Skeletal muscle tissue (tissue), 3 donors: ENCODE measurements at regions not wholly inside any gene's neighbourhood (a gene's known extent, or its start where the extent isn't known, plus 50 kb on each side); places are given as distances from the start of the nearest gene placed in this dataset.
"Not testable (repeated sequence)": the region's sequence is repeated elsewhere in the genome, so short reads cannot be mapped to it uniquely, and the experiment has no call there.

Experiments used
- H3K27ac ChIP-seq: one replicate; pipeline ENCODE4 v1.7.0; 2013; ENCODE audit warnings: mild to moderate bottlenecking, low read depth, low read length, inconsistent platforms
- H3K27me3 ChIP-seq, 3 donors: one replicate each; pipeline ENCODE4 v1.7.0; 2013; ENCODE audit warnings: low read length in 3 of 3; ENCODE audit not compliant: control insufficient read depth in 3 of 3, insufficient read depth in 3 of 3
- H3K36me3 ChIP-seq, 3 donors: one replicate each; pipeline ENCODE4 v1.7.0; 2013; ENCODE audit warnings: low read length in 3 of 3; ENCODE audit not compliant: control insufficient read depth in 3 of 3, insufficient read depth in 3 of 3
- H3K4me1 ChIP-seq, 3 donors: one replicate each; pipeline ENCODE4 v1.7.0; 2013; ENCODE audit warnings: low read length in 3 of 3, mild to moderate bottlenecking in 3 of 3; ENCODE audit not compliant: control insufficient read depth in 3 of 3, insufficient read depth in 3 of 3
- H3K4me3 ChIP-seq, 3 donors: one replicate each; pipeline ENCODE4 v1.7.0; 2013; ENCODE audit warnings: low read length in 3 of 3
- H3K9ac ChIP-seq, 3 donors: one replicate each; pipeline ENCODE4 v1.7.0; 2013; ENCODE audit warnings: low read length in 3 of 3, mild to moderate bottlenecking in 3 of 3, moderate library complexity in 2 of 3, low read depth in 1 of 3
- H3K9me3 ChIP-seq, 3 donors: one replicate each; pipeline ENCODE4 v1.7.0; 2013; ENCODE audit warnings: low read length in 3 of 3; ENCODE audit not compliant: control insufficient read depth in 3 of 3
- donor health status: Osteomylitis.

DNA sequence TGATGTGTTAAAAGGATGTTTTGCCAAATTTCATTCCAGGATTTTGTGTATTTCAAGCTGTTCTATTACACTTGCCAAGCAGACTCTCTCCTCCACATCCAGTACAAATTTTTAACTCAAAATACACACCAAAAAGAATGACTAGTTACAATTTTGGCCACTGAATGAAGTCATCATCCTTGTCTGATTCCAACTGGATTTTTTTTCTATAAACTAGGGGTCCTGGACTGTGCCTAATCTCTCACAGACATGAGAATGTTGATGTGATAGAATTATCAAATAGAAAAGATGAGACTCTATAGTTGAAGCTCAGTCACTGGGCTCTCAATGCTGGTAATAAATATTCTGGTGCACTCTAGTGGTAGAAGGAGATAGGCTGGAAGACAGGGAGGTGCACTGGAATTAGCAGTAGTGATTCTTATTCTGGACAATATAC, 85.8 kb downstream of the FANCF start:
- H3K9me3 ChIP-seq = no peaks in the 10 kb centered on the region
- peaks cover 0 to 4% (median 2%) of the 10 kb centered on the region in 3 donors for H3K27me3 ChIP-seq
- H3K4me3 ChIP-seq = no peak overlapping the region
- H3K36me3 ChIP-seq = no peaks in the 10 kb centered on the region
- H3K27ac ChIP-seq = no peak overlapping the region
- H3K4me1 ChIP-seq = no peaks in the 10 kb centered on the region
- no peak overlapping the region for H3K9ac ChIP-seq

DNA sequence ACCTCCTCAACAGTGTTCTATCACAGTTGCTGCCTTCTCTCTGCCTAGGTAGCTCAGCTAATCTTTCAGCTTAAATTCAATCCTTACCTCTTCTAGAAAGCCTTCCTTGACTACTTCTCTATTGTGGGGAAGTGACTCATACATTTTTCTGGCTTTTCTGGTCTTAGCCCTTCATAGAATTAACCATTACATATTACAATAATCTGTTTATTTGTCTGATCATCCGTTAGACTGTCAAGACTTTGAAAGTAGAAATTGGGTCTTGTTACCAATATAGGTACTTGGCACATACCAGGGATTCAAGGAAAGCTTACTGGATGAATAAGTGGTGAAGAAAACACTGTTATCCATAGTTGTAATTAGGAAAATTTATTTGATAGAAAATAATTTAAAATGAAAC, 89.6 kb downstream of the FANCF start:
- Histone ChIP-seq H3K9me3 (no peaks in the 10 kb centered on the region), H3K27ac (no peak overlapping the region), H3K27me3 (peaks cover 0 to 4% (median 2%) of the 10 kb centered on the region in 3 donors), H3K4me1 (no peaks in the 10 kb centered on the region), H3K36me3 (no peaks in the 10 kb centered on the region), H3K9ac (no peak overlapping the region), H3K4me3 (no peak overlapping the region)

DNA sequence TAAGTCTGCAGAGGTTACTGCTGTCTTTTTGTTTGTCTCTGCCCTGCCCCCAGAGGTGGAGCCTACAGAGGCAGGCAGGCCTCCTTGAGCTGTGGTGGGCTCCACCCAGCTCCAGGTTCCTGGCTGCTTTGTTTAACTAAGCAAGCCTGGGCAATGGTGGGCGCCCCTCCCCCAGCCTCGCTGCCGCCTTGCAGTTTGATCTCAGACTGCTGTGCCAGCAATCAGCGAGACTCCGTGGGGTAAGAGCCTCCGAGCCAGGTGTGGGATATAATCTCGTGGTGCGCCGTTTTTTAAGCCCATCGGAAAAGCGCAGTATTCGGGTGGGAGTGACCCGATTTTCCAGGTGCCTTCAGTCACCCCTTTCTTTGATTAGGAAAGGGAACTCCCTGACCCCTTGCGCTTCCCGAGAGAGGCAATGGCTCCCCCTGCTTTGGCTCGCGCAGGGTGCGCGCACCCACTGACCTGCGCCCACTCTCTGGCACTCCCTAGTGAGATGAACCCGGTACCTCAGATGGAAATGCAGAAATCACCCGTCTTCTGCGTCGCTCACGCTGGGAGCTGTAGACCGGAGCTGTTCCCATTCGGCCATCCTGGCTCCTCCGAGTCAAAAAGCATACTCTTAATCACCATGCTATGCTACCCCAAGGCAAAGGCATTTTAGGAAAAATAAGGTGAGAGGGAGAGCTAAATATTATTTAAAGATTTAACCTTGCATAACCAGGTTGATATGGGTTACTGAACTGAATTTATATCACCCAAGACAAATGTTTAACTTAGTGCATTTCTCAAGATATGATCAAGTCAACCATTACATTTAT, 96.8 kb downstream of the FANCF start:
- H3K4me1 ChIP-seq, H3K9ac ChIP-seq, H3K4me3 ChIP-seq, H3K9me3 ChIP-seq, H3K36me3 ChIP-seq, H3K27ac ChIP-seq, H3K27me3 ChIP-seq: not testable (repeated sequence)

DNA sequence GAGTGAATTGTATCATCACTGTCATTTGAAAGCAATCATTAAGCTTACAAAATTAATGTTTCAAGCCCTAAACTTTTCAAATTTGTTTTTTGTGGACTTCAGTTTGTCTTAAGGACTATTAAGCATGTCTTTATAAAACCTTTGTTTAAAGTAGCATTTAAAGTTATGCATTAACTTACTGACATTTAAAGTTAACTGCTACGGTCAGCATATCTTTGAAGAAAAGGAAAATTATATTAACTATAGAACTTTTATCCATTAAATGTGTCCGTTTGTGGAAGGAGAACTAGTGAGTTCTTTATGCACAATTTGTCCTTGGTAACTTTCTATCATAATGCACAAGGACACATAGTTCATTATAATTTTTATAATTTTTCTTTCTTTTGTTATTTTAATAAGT, 103.4 kb downstream of the FANCF start:
- no peaks in the 10 kb centered on the region for H3K36me3 ChIP-seq
- H3K27me3 ChIP-seq = no peaks in the 10 kb centered on the region
- no peak overlapping the region for H3K27ac ChIP-seq

DNA sequence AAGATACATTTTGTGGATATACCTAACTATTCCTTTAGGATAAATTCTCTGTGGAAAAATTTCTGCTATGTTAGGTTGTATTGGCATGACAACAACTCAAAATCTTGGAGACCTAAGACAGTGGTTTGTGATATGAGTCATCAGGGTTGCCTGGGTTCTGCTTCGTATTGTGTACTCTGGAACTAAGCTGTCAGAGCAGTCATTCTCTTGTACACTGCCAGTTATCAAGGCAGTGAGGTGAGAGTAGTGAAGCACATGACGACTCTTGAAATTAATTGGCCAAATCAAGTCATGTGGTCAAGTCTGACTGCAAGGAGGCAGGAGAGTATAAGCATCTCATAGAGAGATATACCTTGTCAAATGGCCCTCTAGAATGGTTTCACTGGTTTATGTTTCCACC, 104.4 kb downstream of the FANCF start:
- Histone ChIP-seq H3K27me3 (no peaks in the 10 kb centered on the region), H3K36me3 (no peaks in the 10 kb centered on the region), H3K27ac (no peak overlapping the region), H3K4me1 (no peaks in the 10 kb centered on the region), H3K4me3 (no peak overlapping the region), H3K9me3 (no peaks in the 10 kb centered on the region), H3K9ac (no peak overlapping the region)

More for the DNA sequence above, 103.4 kb downstream of the FANCF start:
- H3K4me1 ChIP-seq = no peaks in the 10 kb centered on the region
- H3K9me3 ChIP-seq = no peaks in the 10 kb centered on the region
- H3K4me3 ChIP-seq = no peak overlapping the region
- H3K9ac ChIP-seq = no peak overlapping the region

DNA sequence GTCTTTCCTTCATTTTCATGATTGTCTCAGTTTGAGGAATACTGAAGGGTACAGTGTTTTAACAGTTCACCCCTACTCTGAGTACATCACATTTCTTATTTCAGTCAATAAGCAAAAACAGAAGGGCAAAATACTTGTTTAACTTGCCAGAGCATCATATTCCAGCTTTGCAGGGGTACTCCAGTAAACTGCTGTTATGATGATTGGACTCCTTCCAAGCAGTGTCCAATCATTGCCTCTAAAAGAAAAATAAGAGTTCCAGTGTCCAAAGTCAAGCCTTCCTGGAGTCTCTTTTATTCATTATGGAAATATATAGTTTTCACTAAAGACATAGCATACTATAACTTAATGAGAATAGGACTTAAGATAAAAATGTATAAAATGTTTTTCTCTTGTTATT, 105.1 kb downstream of the FANCF start:
- H3K4me1 ChIP-seq = no peaks in the 10 kb centered on the region
- H3K4me3 ChIP-seq = no peak overlapping the region
- H3K27me3 ChIP-seq = no peaks in the 10 kb centered on the region
- H3K9me3 ChIP-seq = no peaks in the 10 kb centered on the region
- H3K27ac ChIP-seq = no peak overlapping the region
- H3K9ac ChIP-seq = no peak overlapping the region
- H3K36me3 ChIP-seq = no peaks in the 10 kb centered on the region

DNA sequence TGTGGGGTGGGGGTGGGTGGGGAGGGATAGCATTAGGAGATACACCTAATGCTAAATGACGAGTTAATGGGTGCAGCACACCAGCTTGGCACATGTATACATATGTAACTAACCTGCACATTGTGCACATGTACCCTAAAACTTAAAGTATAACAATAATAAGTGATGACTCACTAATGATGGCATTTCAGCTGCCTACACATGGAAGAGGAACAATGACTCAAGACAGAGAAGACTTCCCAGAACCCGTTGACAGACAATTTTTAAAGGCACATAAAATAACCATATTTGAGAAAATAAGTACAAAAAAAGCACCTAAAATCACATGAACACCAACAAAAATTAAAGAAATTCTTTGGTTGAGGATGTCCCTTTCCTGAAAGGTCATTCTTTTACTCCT, 107.3 kb downstream of the FANCF start:
- not testable (repeated sequence) for H3K4me3 ChIP-seq, H3K9me3 ChIP-seq, H3K27me3 ChIP-seq, H3K9ac ChIP-seq, H3K4me1 ChIP-seq, H3K36me3 ChIP-seq, H3K27ac ChIP-seq

DNA sequence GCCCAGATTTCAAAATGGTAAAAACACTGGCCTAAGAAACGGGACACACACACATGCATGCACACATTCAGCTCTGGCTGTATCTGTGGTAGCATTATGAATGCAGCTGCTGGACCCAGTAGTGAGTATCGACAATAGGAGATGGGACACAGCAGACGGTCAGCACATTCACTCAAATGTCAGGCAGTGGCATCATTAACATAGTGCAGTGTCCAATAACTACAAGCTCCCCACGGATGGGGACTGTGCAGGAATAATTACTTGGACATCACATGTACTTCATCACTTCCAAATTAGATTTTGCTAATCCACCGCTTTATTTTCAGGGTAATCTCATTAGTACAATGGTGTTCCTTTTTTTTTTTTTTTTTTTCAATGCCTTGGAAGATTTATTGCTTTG, 109.5 kb downstream of the FANCF start:
- Histone ChIP-seq H3K36me3 (no peaks in the 10 kb centered on the region), H3K27ac (no peak overlapping the region), H3K9ac (no peak overlapping the region), H3K4me1 (no peaks in the 10 kb centered on the region), H3K4me3 (no peak overlapping the region), H3K9me3 (no peaks in the 10 kb centered on the region), H3K27me3 (no peaks in the 10 kb centered on the region)

DNA sequence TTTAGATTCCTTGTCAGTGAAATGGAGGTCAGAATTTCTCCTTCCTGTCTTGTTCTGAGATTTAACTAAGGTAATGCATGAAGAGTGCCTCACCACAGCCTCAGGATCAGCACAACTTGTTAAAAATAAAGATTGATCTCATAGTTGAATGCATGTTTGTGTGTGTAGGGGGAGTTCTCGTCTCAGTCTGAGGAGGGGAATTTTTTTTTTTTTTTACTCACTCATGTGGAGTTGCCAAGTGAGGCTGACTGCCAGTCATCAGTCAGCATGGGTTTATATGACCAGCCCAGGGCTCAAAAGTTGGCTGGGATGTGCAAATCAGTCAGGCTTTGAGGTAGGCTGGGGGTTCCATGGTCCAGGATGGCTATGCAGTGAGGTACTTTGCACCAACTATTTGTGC, 113.2 kb downstream of the FANCF start:
- H3K27ac ChIP-seq = no peak overlapping the region
- no peaks in the 10 kb centered on the region for H3K36me3 ChIP-seq
- H3K27me3 ChIP-seq = no peaks in the 10 kb centered on the region
- no peak overlapping the region for H3K4me3 ChIP-seq
- no peak overlapping the region for H3K9ac ChIP-seq
- no peaks in the 10 kb centered on the region for H3K4me1 ChIP-seq
- H3K9me3 ChIP-seq = no peaks in the 10 kb centered on the region

DNA sequence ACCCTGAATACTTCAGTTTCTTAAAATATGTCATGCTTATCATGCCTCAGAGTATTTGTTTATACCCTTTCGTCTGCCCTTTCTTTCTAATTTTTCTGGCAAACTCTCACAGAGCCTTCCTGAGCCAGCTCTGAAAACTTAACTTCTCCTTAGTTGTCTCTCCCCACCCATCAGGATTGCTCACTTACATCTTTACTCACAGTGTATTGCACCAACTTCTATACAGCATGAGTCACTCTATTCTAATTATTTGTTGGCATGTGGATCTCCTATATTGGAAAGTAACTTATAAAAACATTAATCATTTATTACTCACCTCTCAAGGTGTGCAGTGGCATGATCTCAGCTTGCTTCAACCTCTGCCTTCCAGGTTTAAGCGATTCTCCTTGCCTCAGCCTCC, 114.9 kb downstream of the FANCF start:
- no peak overlapping the region for H3K9ac ChIP-seq
- H3K27ac ChIP-seq = no peak overlapping the region
- no peak overlapping the region for H3K4me3 ChIP-seq
- H3K4me1 ChIP-seq = no peaks in the 10 kb centered on the region
- no peaks in the 10 kb centered on the region for H3K27me3 ChIP-seq
- H3K36me3 ChIP-seq = no peaks in the 10 kb centered on the region
- H3K9me3 ChIP-seq = no peaks in the 10 kb centered on the region
